Transverse colon (tissue), 4 donors: ENCODE measurements at regions not wholly inside any gene's neighbourhood (a gene's known extent, or its start where the extent isn't known, plus 50 kb on each side); places are given as distances from the start of the nearest gene placed in this dataset.

ENCODE experiments used
- CTCF ChIP-seq, 5 experiments: fragments of 200-600 bp in 3 of 5; fragments of 450-650 bp in 2 of 5; sonication (generic) in 3 of 5; IDR thresholded peaks; 1 replicate in 2 of 5; 2 replicates in 3 of 5; pipeline ENCODE4 v1.5.1; 2016 to 2017; ENCODE audit warnings: antibody characterized with exemption in 5 of 5, inconsistent platforms in 3 of 5, mild to moderate bottlenecking in 2 of 5, moderate library complexity in 1 of 5
- POLR2AphosphoS5 ChIP-seq, 3 donors: sonication (generic); formaldehyde crosslinking; IDR thresholded peaks; one replicate each; pipeline ENCODE4 v1.6.1; 2016; ENCODE audit warnings: antibody characterized with exemption in 3 of 3

- no peak for TF ChIP-seq CTCF (IDR thresholded peaks at IDR 0.05)
- no peak for TF ChIP-seq POLR2AphosphoS5 (IDR thresholded peaks at IDR 0.05)
Observed at GRCh38 chr5:33339413-33339812, 101.4 kb upstream of the TARS1 start.
